ENCODE measurements at regions not wholly inside any gene's neighbourhood (a gene's known extent, or its start where the extent isn't known, plus 50 kb on each side); places are given as distances from the start of the nearest gene placed in this dataset.
"Not testable (repeated sequence)": the region's sequence is repeated elsewhere in the genome, so short reads cannot be mapped to it uniquely, and the experiment has no call there.

- no peak for DNase-seq (ENCODE audit: low read depth)
These were observed 332.4 kb downstream of the BCOR start for GRCh38 chrX:39765327-39765726.

- DNase-seq (ENCODE audit: low read depth) = peak; percentile 5
These were observed 331.6 kb downstream of the BCOR start for GRCh38 chrX:39766085-39766726.

- no peak for DNase-seq (ENCODE audit: low read depth)
These were observed 330.9 kb downstream of the BCOR start for GRCh38 chrX:39766855-39767254.

- no peak for DNase-seq (ENCODE audit: low read depth)
These were observed 330.3 kb downstream of the BCOR start for GRCh38 chrX:39767446-39767845.

GRCh38 chrX:39769748-39770147, 328.0 kb downstream of the BCOR start:
- no peak for DNase-seq (ENCODE audit: low read depth)

GRCh38 chrX:39771089-39771488, 326.7 kb downstream of the BCOR start:
- no peak for DNase-seq (ENCODE audit: low read depth)

- peak; percentile 33 for DNase-seq (ENCODE audit: low read depth)
These were observed 325.5 kb downstream of the BCOR start for GRCh38 chrX:39772057-39772832.

GRCh38 chrX:39773150-39773549, 324.6 kb downstream of the BCOR start:
- no peak for DNase-seq (ENCODE audit: low read depth)

GRCh38 chrX:39773923-39774773, 323.6 kb downstream of the BCOR start:
- DNase-seq (ENCODE audit: low read depth) = no peak

GRCh38 chrX:39774774-39775328, 322.9 kb downstream of the BCOR start:
- DNase-seq (ENCODE audit: low read depth) = no peak

- no peak for DNase-seq (ENCODE audit: low read depth)
These were observed 320.1 kb downstream of the BCOR start for GRCh38 chrX:39777623-39778025.

- DNase-seq (ENCODE audit: low read depth) = no peak
These were observed 317.6 kb downstream of the BCOR start for GRCh38 chrX:39779952-39780783.

- DNase-seq (ENCODE audit: low read depth) = no peak
These were observed 315.5 kb downstream of the BCOR start for GRCh38 chrX:39782276-39782675.

GRCh38 chrX:39787999-39788398, 309.8 kb downstream of the BCOR start:
- DNase-seq (ENCODE audit: low read depth) = no peak

- DNase-seq (ENCODE audit: low read depth) = no peak
These were observed 309.2 kb downstream of the BCOR start for GRCh38 chrX:39788521-39788920.

GRCh38 chrX:39791691-39792090, 306.1 kb downstream of the BCOR start:
- no peak for DNase-seq (ENCODE audit: low read depth)

- DNase-seq (ENCODE audit: low read depth) = no peak
These were observed 302.2 kb downstream of the BCOR start for GRCh38 chrX:39795605-39796004.

GRCh38 chrX:39796856-39797255, 300.9 kb downstream of the BCOR start:
- DNase-seq (ENCODE audit: low read depth) = no peak

GRCh38 chrX:39798488-39798887, 299.3 kb downstream of the BCOR start:
- not testable (repeated sequence) for DNase-seq (ENCODE audit: low read depth)

GRCh38 chrX:39802354-39802753, 295.4 kb downstream of the BCOR start:
- DNase-seq (ENCODE audit: low read depth) = no peak

- no peak for DNase-seq (ENCODE audit: low read depth)
These were observed 294.9 kb downstream of the BCOR start for GRCh38 chrX:39802908-39803307.

All from T follicular helper cell (primary cell).